ENCODE measurements at regions not wholly inside any gene's neighbourhood (a gene's known extent, or its start where the extent isn't known, plus 50 kb on each side); places are given as distances from the start of the nearest gene placed in this dataset.
"Not testable (repeated sequence)": the region's sequence is repeated elsewhere in the genome, so short reads cannot be mapped to it uniquely, and the experiment has no call there.

DNA sequence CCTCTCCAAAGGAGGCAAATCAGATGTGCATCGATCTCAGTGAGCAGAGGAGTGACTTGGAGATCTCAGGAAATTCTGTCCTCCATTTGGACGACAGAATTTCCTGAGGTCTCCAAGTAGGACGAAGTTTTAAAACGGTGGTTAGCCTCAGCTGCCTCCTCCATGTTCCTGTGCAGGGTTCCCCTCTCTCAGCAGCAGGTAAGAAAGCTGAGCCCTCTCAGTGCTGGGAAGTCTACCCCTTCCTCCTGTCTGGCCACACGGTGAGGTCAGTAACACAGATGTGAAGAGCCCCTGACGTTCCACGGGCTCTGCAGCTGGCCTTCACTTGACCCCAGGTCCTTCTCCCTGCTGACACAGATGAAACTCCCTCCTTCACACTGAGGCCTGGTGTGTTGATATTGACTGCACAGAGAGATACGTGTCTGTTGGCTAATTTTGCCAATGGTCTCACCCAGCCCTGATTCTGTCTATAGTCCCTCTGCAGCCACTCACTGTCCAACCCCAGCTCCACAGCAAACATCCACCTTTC is 607.4 kb upstream of the B3GAT1 start:
- H3K27me3 Mint-ChIP-seq (ENCODE audit: low read depth, unreplicated experiment) = peaks cover 8% of the 10 kb centered on the region
- H3K27ac ChIP-seq (ENCODE audit: low read depth, low read length) = no peak overlapping the region
- no peaks in the 10 kb centered on the region for H3K4me1 Mint-ChIP-seq (ENCODE audit: low read depth, unreplicated experiment)

DNA sequence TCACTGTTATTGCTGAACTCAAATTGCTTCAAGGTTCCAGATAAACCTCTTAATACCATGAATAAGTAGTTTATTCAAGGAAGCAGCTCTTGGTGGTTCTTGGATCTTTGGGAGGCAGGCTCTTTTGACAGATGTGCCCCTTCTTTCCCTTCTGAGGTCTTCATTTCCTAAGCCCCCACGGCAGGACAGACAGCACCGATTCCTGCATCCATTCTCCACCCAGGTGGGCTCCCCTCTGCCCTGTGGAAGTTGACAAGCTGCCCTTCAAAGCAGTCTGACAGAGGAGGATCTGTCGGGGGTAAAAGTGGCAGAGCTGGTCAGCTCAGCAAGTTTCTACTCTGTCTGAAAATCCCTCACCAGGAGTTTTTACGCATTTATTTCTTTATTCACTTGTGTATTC is 605.3 kb upstream of the B3GAT1 start:
- TF ChIP-seq, protein P1, sequence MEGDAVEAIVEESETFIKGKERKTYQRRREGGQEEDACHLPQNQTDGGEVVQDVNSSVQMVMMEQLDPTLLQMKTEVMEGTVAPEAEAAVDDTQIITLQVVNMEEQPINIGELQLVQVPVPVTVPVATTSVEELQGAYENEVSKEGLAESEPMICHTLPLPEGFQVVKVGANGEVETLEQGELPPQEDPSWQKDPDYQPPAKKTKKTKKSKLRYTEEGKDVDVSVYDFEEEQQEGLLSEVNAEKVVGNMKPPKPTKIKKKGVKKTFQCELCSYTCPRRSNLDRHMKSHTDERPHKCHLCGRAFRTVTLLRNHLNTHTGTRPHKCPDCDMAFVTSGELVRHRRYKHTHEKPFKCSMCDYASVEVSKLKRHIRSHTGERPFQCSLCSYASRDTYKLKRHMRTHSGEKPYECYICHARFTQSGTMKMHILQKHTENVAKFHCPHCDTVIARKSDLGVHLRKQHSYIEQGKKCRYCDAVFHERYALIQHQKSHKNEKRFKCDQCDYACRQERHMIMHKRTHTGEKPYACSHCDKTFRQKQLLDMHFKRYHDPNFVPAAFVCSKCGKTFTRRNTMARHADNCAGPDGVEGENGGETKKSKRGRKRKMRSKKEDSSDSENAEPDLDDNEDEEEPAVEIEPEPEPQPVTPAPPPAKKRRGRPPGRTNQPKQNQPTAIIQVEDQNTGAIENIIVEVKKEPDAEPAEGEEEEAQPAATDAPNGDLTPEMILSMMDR (IDR thresholded peaks at IDR 0.05; ENCODE audit: insufficient read depth, low read depth, low read length) = no peak
- no peak for TF ChIP-seq EZH2 (IDR thresholded peaks at IDR 0.05; ENCODE audit: insufficient read depth, low read length)
- peaks cover 8% of the 10 kb centered on the region for H3K27me3 Mint-ChIP-seq (ENCODE audit: low read depth, unreplicated experiment)
- H3K4me1 Mint-ChIP-seq (ENCODE audit: low read depth, unreplicated experiment) = no peaks in the 10 kb centered on the region
- Histone ChIP-seq H3K9ac (ENCODE audit: low read length) (no peak overlapping the region), H3K4me1 (ENCODE audit: insufficient read depth, low read length) (no peaks in the 10 kb centered on the region), H3K27me3 (ENCODE audit: insufficient read depth, low read length) (no peaks in the 10 kb centered on the region), H3K79me2 (ENCODE audit: insufficient read depth, low read length) (no peaks in the 10 kb centered on the region), H3K36me3 (ENCODE audit: insufficient read depth, low read length) (no peaks in the 10 kb centered on the region), H3K4me3 (ENCODE audit: insufficient read depth, low read depth, low read length) (no peak overlapping the region), H3K9me3 (ENCODE audit: insufficient read depth, low read depth, low read length) (no peaks in the 10 kb centered on the region), H3K27ac (ENCODE audit: low read depth, low read length) (no peak overlapping the region), H3K4me2 (ENCODE audit: low read length) (no peak overlapping the region), H2AFZ (ENCODE audit: low read depth, low read length) (no peak overlapping the region), H4K20me1 (ENCODE audit: insufficient read depth, low read length) (no peaks in the 10 kb centered on the region)
- FAIRE-seq (no peak), DNase-seq (ENCODE audit: low read depth) (no peak)
- no peak overlapping the region for H3K27ac Mint-ChIP-seq (ENCODE audit: unreplicated experiment)
- H3K4me3 Mint-ChIP-seq (ENCODE audit: unreplicated experiment) = no peak overlapping the region
- H3K36me3 Mint-ChIP-seq (ENCODE audit: low read depth, unreplicated experiment) = peaks cover 2% of the 10 kb centered on the region
- H3K9me3 Mint-ChIP-seq (ENCODE audit: unreplicated experiment) = peaks cover 5% of the 10 kb centered on the region

More for the DNA sequence above, 607.4 kb upstream of the B3GAT1 start:
- Histone ChIP-seq H3K36me3 (ENCODE audit: insufficient read depth, low read length) (no peaks in the 10 kb centered on the region), H3K9ac (ENCODE audit: low read length) (no peak overlapping the region), H3K4me2 (ENCODE audit: low read length) (no peak overlapping the region), H3K4me3 (ENCODE audit: insufficient read depth, low read depth, low read length) (no peak overlapping the region), H3K79me2 (ENCODE audit: insufficient read depth, low read length) (no peaks in the 10 kb centered on the region), H4K20me1 (ENCODE audit: insufficient read depth, low read length) (no peaks in the 10 kb centered on the region), H3K4me1 (ENCODE audit: insufficient read depth, low read length) (no peaks in the 10 kb centered on the region), H2AFZ (ENCODE audit: low read depth, low read length) (no peak overlapping the region), H3K9me3 (ENCODE audit: insufficient read depth, low read depth, low read length) (no peaks in the 10 kb centered on the region), H3K27me3 (ENCODE audit: insufficient read depth, low read length) (no peaks in the 10 kb centered on the region)
- H3K36me3 Mint-ChIP-seq (ENCODE audit: low read depth, unreplicated experiment) = peaks cover 2% of the 10 kb centered on the region
- no peak overlapping the region for H3K4me3 Mint-ChIP-seq (ENCODE audit: unreplicated experiment)
- FAIRE-seq (no peak), DNase-seq (ENCODE audit: low read depth) (no peak)
- TF ChIP-seq, protein P1 (IDR thresholded peaks at IDR 0.05; ENCODE audit: insufficient read depth, low read depth, low read length) = no peak
- TF ChIP-seq EZH2 (IDR thresholded peaks at IDR 0.05; ENCODE audit: insufficient read depth, low read length) = no peak
- no peak overlapping the region for H3K27ac Mint-ChIP-seq (ENCODE audit: unreplicated experiment)
- peaks cover 5% of the 10 kb centered on the region for H3K9me3 Mint-ChIP-seq (ENCODE audit: unreplicated experiment)

- no peaks in the 10 kb centered on the region for H3K27me3 ChIP-seq (ENCODE audit: insufficient read depth, low read length)
- H3K4me3 Mint-ChIP-seq (ENCODE audit: unreplicated experiment) = no peak overlapping the region
- H3K79me2 ChIP-seq (ENCODE audit: insufficient read depth, low read length) = no peaks in the 10 kb centered on the region
- no peak overlapping the region for H3K4me2 ChIP-seq (ENCODE audit: low read length)
- H3K9ac ChIP-seq (ENCODE audit: low read length) = no peak overlapping the region
- H3K27ac ChIP-seq (ENCODE audit: low read depth, low read length) = no peak overlapping the region
- DNase-seq (ENCODE audit: low read depth) (no peak), FAIRE-seq (no peak)
- H3K9me3 ChIP-seq (ENCODE audit: insufficient read depth, low read depth, low read length) = no peaks in the 10 kb centered on the region
- H3K4me1 ChIP-seq (ENCODE audit: insufficient read depth, low read length) = no peaks in the 10 kb centered on the region
- no peaks in the 10 kb centered on the region for H3K4me1 Mint-ChIP-seq (ENCODE audit: low read depth, unreplicated experiment)
- H3K27ac Mint-ChIP-seq (ENCODE audit: unreplicated experiment) = no peak overlapping the region
- H3K4me3 ChIP-seq (ENCODE audit: insufficient read depth, low read depth, low read length) = no peak overlapping the region
- peaks cover 2% of the 10 kb centered on the region for H3K36me3 Mint-ChIP-seq (ENCODE audit: low read depth, unreplicated experiment)
- peaks cover 8% of the 10 kb centered on the region for H3K27me3 Mint-ChIP-seq (ENCODE audit: low read depth, unreplicated experiment)
- no peaks in the 10 kb centered on the region for H3K36me3 ChIP-seq (ENCODE audit: insufficient read depth, low read length)
- peaks cover 5% of the 10 kb centered on the region for H3K9me3 Mint-ChIP-seq (ENCODE audit: unreplicated experiment)
- no peak for TF ChIP-seq EZH2 (IDR thresholded peaks at IDR 0.05; ENCODE audit: insufficient read depth, low read length)
- TF ChIP-seq, protein P1 (IDR thresholded peaks at IDR 0.05; ENCODE audit: insufficient read depth, low read depth, low read length) = no peak
- no peaks in the 10 kb centered on the region for H4K20me1 ChIP-seq (ENCODE audit: insufficient read depth, low read length)
- no peak overlapping the region for H2AFZ ChIP-seq (ENCODE audit: low read depth, low read length)
Observed at GRCh38 chr11:135015966-135016365, 603.9 kb upstream of the B3GAT1 start.

DNA sequence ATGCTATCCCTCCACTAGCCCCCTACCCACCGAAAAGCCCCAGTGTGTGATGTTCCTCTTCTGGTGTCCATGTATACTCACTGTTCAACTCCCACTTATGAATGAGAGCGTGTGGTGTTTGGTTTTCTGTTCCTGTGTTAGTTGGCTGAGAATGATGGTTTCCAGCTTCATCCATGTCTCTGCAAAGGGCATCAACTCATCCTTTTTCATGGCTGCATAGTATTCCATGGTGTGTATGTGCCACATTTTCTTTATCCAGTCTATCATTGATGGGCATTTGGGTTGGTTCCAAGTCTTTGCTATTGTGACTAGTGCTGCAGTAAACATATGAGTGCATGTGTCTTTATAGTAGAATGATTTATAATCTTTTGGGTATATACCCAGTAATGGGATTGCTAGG is 599.3 kb upstream of the B3GAT1 start:
- not testable (repeated sequence) for H4K20me1 ChIP-seq (ENCODE audit: insufficient read depth, low read length); H3K27me3 ChIP-seq (ENCODE audit: insufficient read depth, low read length); H3K27me3 Mint-ChIP-seq (ENCODE audit: low read depth, unreplicated experiment); H3K9me3 Mint-ChIP-seq (ENCODE audit: unreplicated experiment); H3K4me3 ChIP-seq (ENCODE audit: insufficient read depth, low read depth, low read length); H3K79me2 ChIP-seq (ENCODE audit: insufficient read depth, low read length); H3K9ac ChIP-seq (ENCODE audit: low read length); H3K4me3 Mint-ChIP-seq (ENCODE audit: unreplicated experiment); H3K4me2 ChIP-seq (ENCODE audit: low read length); H3K27ac Mint-ChIP-seq (ENCODE audit: unreplicated experiment); H2AFZ ChIP-seq (ENCODE audit: low read depth, low read length); H3K4me1 ChIP-seq (ENCODE audit: insufficient read depth, low read length); H3K27ac ChIP-seq (ENCODE audit: low read depth, low read length); H3K4me1 Mint-ChIP-seq (ENCODE audit: low read depth, unreplicated experiment); H3K36me3 Mint-ChIP-seq (ENCODE audit: low read depth, unreplicated experiment); FAIRE-seq; H3K36me3 ChIP-seq (ENCODE audit: insufficient read depth, low read length); H3K9me3 ChIP-seq (ENCODE audit: insufficient read depth, low read depth, low read length); DNase-seq (ENCODE audit: low read depth)

Data from astrocyte (in vitro differentiated cells and primary cell).